IPS-20b (cell line): ENCODE measurements at regions not wholly inside any gene's neighbourhood (a gene's known extent, or its start where the extent isn't known, plus 50 kb on each side); places are given as distances from the start of the nearest gene placed in this dataset.
"Not testable (repeated sequence)": the region's sequence is repeated elsewhere in the genome, so short reads cannot be mapped to it uniquely, and the experiment has no call there.

Experiments used
- H3K27ac ChIP-seq: one replicate; pipeline ENCODE4 v1.5.1; 2013; ENCODE audit warnings: low read length
- H3K27me3 ChIP-seq: 2 replicates; pipeline ENCODE4 v1.6.1; 2013; ENCODE audit warnings: mild to moderate bottlenecking, low read length, inconsistent platforms; ENCODE audit not compliant: insufficient read depth
- H3K36me3 ChIP-seq: 2 replicates; pipeline ENCODE4 v1.6.1; 2013; ENCODE audit warnings: low read depth, mild to moderate bottlenecking, inconsistent platforms, low read length, moderate library complexity; ENCODE audit not compliant: insufficient read depth
- H3K4me1 ChIP-seq: 2 replicates; pipeline ENCODE4 v1.6.1; 2013; ENCODE audit warnings: mild to moderate bottlenecking, control low read depth, inconsistent platforms, low read length, moderate library complexity; ENCODE audit not compliant: insufficient read depth
- H3K4me3 ChIP-seq: 2 replicates; pipeline ENCODE4 v1.5.1; 2013; ENCODE audit warnings: mild to moderate bottlenecking, low read length, inconsistent platforms
- H3K9ac ChIP-seq: 2 replicates; pipeline ENCODE4 v1.6.1; 2013; ENCODE audit warnings: low read depth, mild to moderate bottlenecking, inconsistent platforms, low read length, moderate library complexity
- H3K9me3 ChIP-seq: 2 replicates; pipeline ENCODE4 v1.6.1; 2013; ENCODE audit warnings: mild to moderate bottlenecking, low read depth, low read length, inconsistent platforms; ENCODE audit not compliant: insufficient read depth

GRCh38 chr2:21194147-21194546, 70.4 kb downstream of the TDRD15 start:
- Histone ChIP-seq H3K9ac (no peak overlapping the region), H3K36me3 (no peaks in the 10 kb centered on the region), H3K27ac (no peak overlapping the region), H3K9me3 (no peaks in the 10 kb centered on the region), H3K4me1 (peaks cover 4% of the 10 kb centered on the region; the same call in 1 of the 2 replicates), H3K27me3 (no peaks in the 10 kb centered on the region), H3K4me3 (no peak overlapping the region)

GRCh38 chr2:21194858-21195271, 71.1 kb downstream of the TDRD15 start:
- Histone ChIP-seq H3K4me3 (no peak overlapping the region), H3K9ac (no peak overlapping the region), H3K9me3 (no peaks in the 10 kb centered on the region), H3K36me3 (no peaks in the 10 kb centered on the region), H3K27me3 (no peaks in the 10 kb centered on the region), H3K27ac (no peak overlapping the region), H3K4me1 (peaks cover 4% of the 10 kb centered on the region; the same call in 1 of the 2 replicates)

- Histone ChIP-seq H3K4me3 (no peak overlapping the region), H3K4me1 (peaks cover 4% of the 10 kb centered on the region; the same call in 1 of the 2 replicates), H3K9me3 (no peaks in the 10 kb centered on the region), H3K36me3 (no peaks in the 10 kb centered on the region), H3K9ac (no peak overlapping the region), H3K27me3 (no peaks in the 10 kb centered on the region), H3K27ac (no peak overlapping the region)
Observed at GRCh38 chr2:21195326-21195725, 71.6 kb downstream of the TDRD15 start.

DNA sequence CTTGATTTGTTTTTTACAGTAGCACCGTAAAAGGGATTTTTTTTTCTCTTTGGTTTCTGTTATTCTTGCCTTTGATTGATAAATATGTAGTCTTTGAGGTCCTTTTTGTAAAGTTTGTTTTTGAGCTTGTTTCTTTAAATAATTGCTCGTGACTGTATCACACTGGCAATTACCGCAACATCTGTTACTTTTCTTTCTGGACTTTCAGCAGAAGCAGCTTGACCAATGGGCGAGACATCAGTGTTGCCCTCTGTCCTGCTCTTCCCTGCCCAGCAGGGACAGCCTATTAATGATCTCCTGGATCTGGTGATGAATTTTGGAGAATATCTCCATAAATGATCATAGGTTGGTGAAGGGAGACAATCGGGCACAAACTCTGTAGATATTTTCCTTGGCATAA, 74.9 kb downstream of the TDRD15 start:
- H3K4me3 ChIP-seq = no peak overlapping the region
- H3K27me3 ChIP-seq = no peaks in the 10 kb centered on the region
- H3K4me1 ChIP-seq = peaks cover 4% of the 10 kb centered on the region; the same call in 1 of the 2 replicates
- no peak overlapping the region for H3K27ac ChIP-seq
- no peak overlapping the region for H3K9ac ChIP-seq
- no peaks in the 10 kb centered on the region for H3K9me3 ChIP-seq
- H3K36me3 ChIP-seq = no peaks in the 10 kb centered on the region

- no peak overlapping the region for H3K4me3 ChIP-seq
- no peaks in the 10 kb centered on the region for H3K4me1 ChIP-seq
- no peaks in the 10 kb centered on the region for H3K36me3 ChIP-seq
- H3K9me3 ChIP-seq = no peaks in the 10 kb centered on the region
- no peak overlapping the region for H3K9ac ChIP-seq
- H3K27ac ChIP-seq = no peak overlapping the region
- no peaks in the 10 kb centered on the region for H3K27me3 ChIP-seq
Observed at GRCh38 chr2:21203976-21204375, 80.2 kb downstream of the TDRD15 start.

GRCh38 chr2:21214085-21214484, 90.3 kb downstream of the TDRD15 start:
- not testable (repeated sequence) for H3K36me3 ChIP-seq, H3K4me1 ChIP-seq, H3K27me3 ChIP-seq, H3K4me3 ChIP-seq, H3K27ac ChIP-seq, H3K9me3 ChIP-seq, H3K9ac ChIP-seq

GRCh38 chr2:21217442-21217841, 93.7 kb downstream of the TDRD15 start:
- Histone ChIP-seq H3K27ac (no peak overlapping the region), H3K4me3 (no peak overlapping the region), H3K27me3 (no peaks in the 10 kb centered on the region), H3K4me1 (no peaks in the 10 kb centered on the region), H3K36me3 (no peaks in the 10 kb centered on the region), H3K9me3 (no peaks in the 10 kb centered on the region), H3K9ac (no peak overlapping the region)

- Histone ChIP-seq H3K4me3 (no peak overlapping the region), H3K9me3 (no peaks in the 10 kb centered on the region), H3K4me1 (no peaks in the 10 kb centered on the region), H3K36me3 (no peaks in the 10 kb centered on the region), H3K27ac (no peak overlapping the region), H3K9ac (no peak overlapping the region), H3K27me3 (no peaks in the 10 kb centered on the region)
Observed at GRCh38 chr2:21220930-21221329, 97.2 kb downstream of the TDRD15 start.

DNA sequence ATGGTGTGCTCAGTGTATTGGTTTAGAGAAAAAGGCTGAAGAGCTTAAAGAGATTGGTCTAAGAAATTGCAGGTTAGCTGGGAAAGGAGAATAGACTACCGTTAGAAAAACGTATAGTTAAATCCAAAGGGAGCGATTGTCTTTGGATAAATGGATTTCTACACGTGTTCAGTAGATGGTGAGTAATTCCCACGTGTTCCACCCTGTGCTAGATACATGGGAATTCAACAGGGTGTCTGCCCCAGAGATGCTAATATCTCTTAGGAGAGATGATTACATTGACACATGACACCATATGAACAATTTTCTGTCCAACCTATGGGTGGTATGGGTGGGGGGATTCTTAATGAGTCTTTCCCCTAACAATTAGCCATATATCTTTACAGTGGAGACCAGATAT, 99.8 kb downstream of the TDRD15 start:
- H3K4me1 ChIP-seq = peaks cover 4% of the 10 kb centered on the region; the same call in 1 of the 2 replicates
- no peaks in the 10 kb centered on the region for H3K27me3 ChIP-seq
- H3K36me3 ChIP-seq = no peaks in the 10 kb centered on the region
- H3K27ac ChIP-seq = no peak overlapping the region
- no peak overlapping the region for H3K9ac ChIP-seq
- H3K9me3 ChIP-seq = no peaks in the 10 kb centered on the region
- no peak overlapping the region for H3K4me3 ChIP-seq

GRCh38 chr2:21228041-21228895, 104.5 kb downstream of the TDRD15 start:
- H3K9ac ChIP-seq = no peak overlapping the region
- peaks cover 4% of the 10 kb centered on the region; the same call in 1 of the 2 replicates for H3K4me1 ChIP-seq
- no peaks in the 10 kb centered on the region for H3K36me3 ChIP-seq
- H3K27me3 ChIP-seq = no peaks in the 10 kb centered on the region
- H3K27ac ChIP-seq = no peak overlapping the region
- H3K4me3 ChIP-seq = no peak overlapping the region
- no peaks in the 10 kb centered on the region for H3K9me3 ChIP-seq

GRCh38 chr2:21229302-21229701, 105.5 kb downstream of the TDRD15 start:
- H3K27ac ChIP-seq = no peak overlapping the region
- no peak overlapping the region for H3K4me3 ChIP-seq
- H3K36me3 ChIP-seq = no peaks in the 10 kb centered on the region
- peaks cover 4% of the 10 kb centered on the region; the same call in 1 of the 2 replicates for H3K4me1 ChIP-seq
- no peaks in the 10 kb centered on the region for H3K9me3 ChIP-seq
- no peak overlapping the region for H3K9ac ChIP-seq
- H3K27me3 ChIP-seq = no peaks in the 10 kb centered on the region

- H3K36me3 ChIP-seq = no peaks in the 10 kb centered on the region
- H3K27ac ChIP-seq = no peak overlapping the region
- H3K9ac ChIP-seq = no peak overlapping the region
- H3K4me1 ChIP-seq = peaks cover 4% of the 10 kb centered on the region; the same call in 1 of the 2 replicates
- no peak overlapping the region for H3K4me3 ChIP-seq
- no peaks in the 10 kb centered on the region for H3K27me3 ChIP-seq
- no peaks in the 10 kb centered on the region for H3K9me3 ChIP-seq
Observed at GRCh38 chr2:21230140-21230539, 106.4 kb downstream of the TDRD15 start.
